SJCRH30 (cell line): ENCODE measurements at regions not wholly inside any gene's neighbourhood (a gene's known extent, or its start where the extent isn't known, plus 50 kb on each side); places are given as distances from the start of the nearest gene placed in this dataset.
A peak's percentile ranks its signal among the peaks of the same experiment; 100 is the strongest.

ENCODE experiments used
- DNase-seq, 2 experiments: peaks; one replicate each; pipeline ENCODE4 v3.0.0-alpha.2; 2015 to 2020
- H3K27ac ChIP-seq: fragments of 250-450 bp; sonication (Bioruptor Pico); 2 replicates; pipeline ENCODE4 v1.5.1; 2020; ENCODE audit warnings: mild to moderate bottlenecking, moderate library complexity
- H3K27me3 ChIP-seq: fragments of 250-450 bp; sonication (Bioruptor Pico); 2 replicates; pipeline ENCODE4 v1.5.1; 2020; ENCODE audit warnings: mild to moderate bottlenecking, moderate library complexity
- H3K36me3 ChIP-seq: fragments of 250-450 bp; sonication (Bioruptor Pico); 2 replicates; pipeline ENCODE4 v1.5.1; 2020; ENCODE audit warnings: mild to moderate bottlenecking, moderate library complexity
- H3K4me1 ChIP-seq: fragments of 250-450 bp; sonication (Bioruptor Pico); 2 replicates; pipeline ENCODE4 v1.5.1; 2020; ENCODE audit warnings: mild to moderate bottlenecking, moderate library complexity
- H3K4me3 ChIP-seq: fragments of 250-450 bp; sonication (Bioruptor Pico); 2 replicates; pipeline ENCODE4 v1.5.1; 2020; ENCODE audit warnings: mild to moderate bottlenecking, moderate library complexity
- H3K9me3 ChIP-seq: fragments of 250-450 bp; sonication (Bioruptor Pico); replicated peaks from 2 replicates; pipeline ENCODE4 v1.5.1; 2020; ENCODE audit warnings: mild to moderate bottlenecking, moderate library complexity

DNA sequence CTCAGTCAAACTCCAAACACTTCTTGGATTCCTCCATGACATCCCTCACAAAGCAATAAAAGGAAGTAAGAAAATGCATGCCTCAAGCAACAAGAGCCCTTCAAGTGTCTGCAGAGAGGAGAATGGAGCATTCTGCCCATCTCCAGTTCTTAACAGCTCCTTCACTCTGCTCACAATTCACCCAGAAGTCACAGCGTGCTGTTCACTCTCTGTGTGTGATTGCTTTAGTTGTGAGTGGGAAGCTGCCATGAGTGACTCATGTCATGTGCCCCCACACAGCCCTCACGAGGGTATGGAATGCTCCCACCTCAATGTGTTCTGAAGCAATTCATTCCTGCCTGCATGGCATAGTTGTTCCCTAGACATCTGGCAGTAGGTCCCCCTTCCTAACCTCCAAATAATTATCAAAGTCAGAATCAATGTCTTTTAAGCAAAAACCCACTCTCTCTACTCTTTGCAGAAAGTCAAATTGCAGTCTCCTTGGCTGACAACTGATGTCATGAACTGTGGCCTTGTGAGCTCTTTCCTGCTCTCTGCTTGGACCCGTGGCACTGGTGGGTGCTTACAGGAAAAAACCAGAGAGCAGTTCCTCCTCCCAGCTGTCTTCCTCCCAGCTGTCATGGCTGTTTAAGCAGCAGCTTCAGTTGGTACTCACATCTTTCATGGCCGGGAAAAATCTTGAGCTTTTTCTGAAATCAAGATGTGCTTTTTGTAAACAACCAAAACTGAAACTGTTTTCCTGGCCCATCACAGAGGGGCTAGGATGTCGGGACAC is 112.1 kb upstream of the SPON1 start:
- no peaks in the 10 kb centered on the region for H3K9me3 ChIP-seq
- no peaks in the 10 kb centered on the region for H3K27me3 ChIP-seq
- peaks cover 17% of the 10 kb centered on the region for H3K4me1 ChIP-seq
- no peaks in the 10 kb centered on the region for H3K36me3 ChIP-seq
- H3K4me3 ChIP-seq = 0 out of 2 replicates have a peak overlapping the region, but pooled peaks have one; percentile 9
- no peak overlapping the region; the same call in 1 of the 2 replicates for H3K27ac ChIP-seq
- peak; percentile 64 to 74 for DNase-seq

DNA sequence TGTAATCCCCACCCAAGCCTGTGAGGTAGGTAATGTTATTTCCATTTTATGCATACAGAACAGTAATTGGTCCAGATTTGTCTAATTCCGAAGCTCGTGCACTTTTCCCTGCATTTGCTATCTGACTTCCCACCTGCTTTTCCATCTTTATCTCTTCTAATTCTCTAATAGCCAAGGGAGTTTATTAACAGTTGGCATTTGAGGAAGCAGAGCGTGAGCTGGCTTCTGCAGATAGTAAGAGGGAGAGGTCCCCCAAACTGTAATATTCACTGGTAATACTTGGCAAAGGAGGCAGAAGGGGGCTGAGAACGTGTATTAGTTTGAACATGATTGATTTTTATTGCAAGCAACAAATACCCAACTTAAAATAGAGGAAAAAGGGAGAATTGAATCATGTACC is 110.8 kb upstream of the SPON1 start:
- Histone ChIP-seq H3K4me1 (peaks cover 17% of the 10 kb centered on the region), H3K36me3 (no peaks in the 10 kb centered on the region), H3K27me3 (no peaks in the 10 kb centered on the region), H3K27ac (no peak overlapping the region), H3K9me3 (no peaks in the 10 kb centered on the region), H3K4me3 (no peak overlapping the region)
- no peak for DNase-seq

DNA sequence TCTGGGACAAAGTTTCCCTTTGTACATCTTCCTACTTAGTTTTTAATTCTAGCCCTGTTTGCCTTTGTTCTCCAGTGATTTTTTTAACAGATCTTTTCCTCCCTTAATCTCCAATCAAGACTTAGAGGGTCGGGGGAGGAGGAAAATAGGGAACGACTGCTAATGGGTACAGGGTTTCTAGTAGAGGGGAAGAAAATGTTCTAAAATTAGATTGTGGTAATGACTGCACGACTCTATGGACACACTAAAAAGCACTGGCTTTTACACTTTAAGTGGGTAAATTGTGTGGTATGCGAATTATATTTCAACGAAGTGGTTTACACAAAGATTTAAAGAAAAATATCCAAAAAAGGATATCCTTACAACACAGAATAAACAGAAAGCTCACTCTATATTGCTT is 110.0 kb upstream of the SPON1 start:
- Histone ChIP-seq H3K36me3 (no peaks in the 10 kb centered on the region), H3K4me1 (peaks cover 17% of the 10 kb centered on the region), H3K27ac (no peak overlapping the region), H3K9me3 (no peaks in the 10 kb centered on the region), H3K27me3 (no peaks in the 10 kb centered on the region), H3K4me3 (no peak overlapping the region)
- no peak for DNase-seq

DNA sequence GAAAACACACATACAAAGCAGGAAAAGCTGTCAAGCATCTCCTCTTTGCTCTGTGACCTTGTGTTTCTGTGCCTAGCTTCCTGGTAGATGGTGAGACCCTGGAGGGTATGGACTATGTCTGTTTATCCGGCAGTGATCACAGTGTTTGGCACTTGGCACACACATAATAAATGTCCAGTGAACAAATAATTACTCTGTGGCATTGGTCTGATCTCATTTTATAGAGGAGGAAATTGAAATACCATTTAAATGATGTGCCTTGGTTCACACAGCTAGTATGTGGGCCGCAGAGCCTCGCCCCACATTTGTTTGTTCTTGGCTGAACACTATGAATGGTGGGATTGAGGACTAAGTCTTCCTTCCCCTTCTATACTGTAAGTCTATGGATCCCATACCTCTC is 104.7 kb upstream of the SPON1 start:
- H3K27me3 ChIP-seq = no peaks in the 10 kb centered on the region
- no peaks in the 10 kb centered on the region for H3K9me3 ChIP-seq
- DNase-seq = no peak
- no peaks in the 10 kb centered on the region for H3K4me1 ChIP-seq
- no peak overlapping the region for H3K27ac ChIP-seq
- H3K4me3 ChIP-seq = no peak overlapping the region
- no peaks in the 10 kb centered on the region for H3K36me3 ChIP-seq

DNA sequence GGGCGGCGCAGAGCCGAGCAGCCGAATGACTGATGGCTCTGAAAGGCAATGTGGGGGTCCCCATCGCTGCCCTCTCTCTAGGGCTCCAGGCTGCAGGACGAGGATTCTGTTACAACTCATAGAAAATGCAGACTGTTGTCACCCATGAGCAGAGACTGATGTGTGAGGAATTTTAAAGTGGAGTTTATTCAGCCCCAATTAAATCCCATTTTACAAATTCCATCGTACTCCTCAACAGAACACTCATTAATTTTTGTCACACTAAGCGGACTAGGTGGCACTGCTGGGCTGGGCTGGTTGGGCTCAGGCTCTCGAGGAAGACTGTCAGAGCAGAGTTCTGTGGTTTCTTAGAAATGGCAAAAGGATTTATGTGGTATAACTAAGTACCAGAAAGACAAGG is 102.6 kb upstream of the SPON1 start:
- H3K9me3 ChIP-seq = no peaks in the 10 kb centered on the region
- no peaks in the 10 kb centered on the region for H3K27me3 ChIP-seq
- DNase-seq = no peak
- no peak overlapping the region for H3K4me3 ChIP-seq
- no peak overlapping the region for H3K27ac ChIP-seq
- no peaks in the 10 kb centered on the region for H3K4me1 ChIP-seq
- H3K36me3 ChIP-seq = no peaks in the 10 kb centered on the region

DNA sequence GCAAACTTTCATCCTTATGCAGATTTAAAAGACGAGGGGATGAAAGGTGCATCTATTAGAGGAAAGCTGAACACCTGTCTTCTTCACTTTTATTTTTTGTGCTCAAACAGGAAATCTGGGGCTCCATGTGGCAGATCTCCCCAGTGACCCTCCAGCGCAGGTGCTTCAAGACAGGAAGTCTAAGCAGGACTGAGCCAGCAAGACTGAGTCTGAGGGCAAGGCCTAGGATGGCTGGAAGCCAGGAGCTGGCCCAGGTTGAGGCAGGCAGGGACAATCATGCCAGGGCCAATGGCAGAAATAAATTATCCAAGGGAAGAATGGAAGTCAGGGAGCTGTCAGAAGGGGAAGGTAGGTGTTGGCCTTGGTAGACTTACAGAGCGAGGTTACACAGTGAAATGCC is 101.1 kb upstream of the SPON1 start:
- Histone ChIP-seq H3K27me3 (no peaks in the 10 kb centered on the region), H3K36me3 (no peaks in the 10 kb centered on the region), H3K27ac (no peak overlapping the region), H3K4me3 (no peak overlapping the region), H3K9me3 (no peaks in the 10 kb centered on the region), H3K4me1 (no peaks in the 10 kb centered on the region)
- no peak for DNase-seq

DNA sequence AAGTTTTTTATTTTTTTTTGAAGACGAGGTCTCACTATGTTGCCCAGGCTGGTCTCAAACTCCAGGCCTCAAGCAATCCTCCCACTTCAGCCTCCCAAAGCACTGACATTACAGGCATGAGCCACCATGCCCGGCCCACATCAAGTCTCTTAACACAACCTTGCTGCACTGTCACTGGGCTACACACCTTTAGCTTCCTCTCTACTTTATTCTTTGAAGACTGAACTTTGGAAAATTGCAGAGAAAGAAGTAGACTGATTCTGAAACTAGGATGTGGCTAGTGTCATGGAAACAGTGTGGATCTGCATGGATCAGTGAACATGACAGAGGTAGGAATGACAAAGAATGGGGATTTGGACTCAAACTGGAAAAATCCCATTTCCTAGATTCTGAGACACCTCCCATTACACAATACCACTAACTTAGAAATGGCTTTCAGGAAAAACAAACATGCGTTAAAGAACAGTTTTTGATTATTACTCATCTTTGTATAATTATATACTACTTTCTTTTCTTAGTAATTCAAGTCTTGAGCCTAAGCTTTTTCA is 99.6 kb upstream of the SPON1 start:
- H3K4me3 ChIP-seq = no peak overlapping the region
- H3K36me3 ChIP-seq = no peaks in the 10 kb centered on the region
- H3K9me3 ChIP-seq = no peaks in the 10 kb centered on the region
- no peak for DNase-seq
- H3K27ac ChIP-seq = no peak overlapping the region
- H3K27me3 ChIP-seq = no peaks in the 10 kb centered on the region
- H3K4me1 ChIP-seq = no peaks in the 10 kb centered on the region

DNA sequence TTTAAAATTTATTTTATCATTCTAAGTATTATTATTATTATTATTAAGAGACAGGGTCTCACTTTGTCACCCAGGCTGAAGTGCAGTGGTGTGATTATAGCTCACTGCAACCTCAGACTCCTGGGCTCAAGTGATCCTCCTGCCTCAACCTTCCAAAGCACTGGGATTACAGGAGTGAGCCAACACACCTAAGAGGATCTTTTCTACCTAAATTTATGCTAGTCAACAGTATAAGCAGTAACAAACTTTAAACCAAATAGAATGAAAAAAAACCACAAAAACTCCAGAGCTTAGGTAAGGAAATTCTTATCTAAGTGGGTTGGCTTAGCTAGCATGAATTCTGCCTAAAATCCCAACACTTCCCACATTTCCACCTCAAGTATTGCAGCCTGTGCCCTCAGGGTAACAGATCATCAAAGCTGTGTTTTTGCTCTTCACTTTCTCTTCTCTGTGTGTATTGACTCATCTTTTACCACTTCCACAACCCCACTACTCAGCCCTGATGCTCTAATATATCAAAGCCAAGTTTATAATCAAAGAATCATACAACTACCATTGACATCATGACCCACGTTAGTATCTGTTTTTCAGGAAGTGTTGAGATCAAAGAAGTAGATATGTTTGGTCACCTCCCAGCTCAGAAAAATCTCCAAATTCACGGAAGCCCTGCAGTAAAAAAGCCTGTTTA is 93.7 kb upstream of the SPON1 start:
- Histone ChIP-seq H3K27ac (no peak overlapping the region), H3K4me1 (no peaks in the 10 kb centered on the region), H3K4me3 (no peak overlapping the region), H3K36me3 (no peaks in the 10 kb centered on the region), H3K27me3 (peaks cover 3% of the 10 kb centered on the region; the same call in 1 of the 2 replicates), H3K9me3 (no peaks in the 10 kb centered on the region)
- DNase-seq = no peak

DNA sequence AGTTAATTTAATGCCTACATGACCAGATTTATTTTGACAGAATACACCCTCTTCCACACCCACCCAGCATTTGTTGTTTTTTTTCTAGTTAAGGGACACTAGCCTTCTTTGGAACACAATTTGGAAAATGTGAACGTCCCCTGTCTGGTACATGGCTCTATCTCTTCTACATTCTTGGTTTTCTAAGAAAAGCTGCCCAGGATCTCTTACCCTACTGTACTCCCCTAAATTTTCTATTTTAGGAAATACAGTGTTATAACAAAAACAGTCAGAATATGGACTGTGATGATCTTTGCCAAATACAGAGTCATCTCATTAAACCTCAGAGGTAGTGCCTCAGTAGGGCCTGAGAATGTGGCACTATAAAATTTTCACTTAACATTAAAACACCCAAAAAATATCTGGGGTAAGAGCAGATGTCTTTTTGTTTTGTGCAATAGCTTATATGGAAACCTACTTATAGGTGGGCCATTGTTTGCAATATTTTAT is 93.1 kb upstream of the SPON1 start:
- no peak for DNase-seq
- no peaks in the 10 kb centered on the region for H3K9me3 ChIP-seq
- no peak overlapping the region for H3K27ac ChIP-seq
- H3K4me1 ChIP-seq = no peaks in the 10 kb centered on the region
- H3K27me3 ChIP-seq = peaks cover 3% of the 10 kb centered on the region; the same call in 1 of the 2 replicates
- no peaks in the 10 kb centered on the region for H3K36me3 ChIP-seq
- H3K4me3 ChIP-seq = no peak overlapping the region

DNA sequence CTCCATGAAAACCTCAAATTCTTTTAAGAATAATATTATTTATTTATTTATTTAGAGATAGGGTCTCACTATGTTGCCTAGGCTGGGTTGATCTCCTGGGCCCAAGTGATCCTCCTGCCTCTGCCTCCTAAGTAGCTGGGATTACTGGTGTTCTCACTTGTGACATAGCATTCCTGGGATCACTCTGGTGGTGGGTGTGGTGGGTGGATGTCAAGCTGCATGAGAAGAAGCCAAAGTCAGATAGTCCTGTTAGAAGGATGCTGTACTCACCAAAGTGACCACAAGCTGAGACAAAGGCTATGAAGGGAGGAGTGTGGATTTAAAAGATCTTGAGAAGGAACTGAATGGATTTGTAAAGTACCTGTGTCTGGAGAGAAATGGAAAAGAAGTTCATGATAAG is 87.9 kb upstream of the SPON1 start:
- Histone ChIP-seq H3K4me1 (no peaks in the 10 kb centered on the region), H3K4me3 (no peak overlapping the region), H3K27ac (no peak overlapping the region), H3K36me3 (no peaks in the 10 kb centered on the region), H3K9me3 (no peaks in the 10 kb centered on the region), H3K27me3 (peaks cover 3% of the 10 kb centered on the region; the same call in 1 of the 2 replicates)
- no peak for DNase-seq

DNA sequence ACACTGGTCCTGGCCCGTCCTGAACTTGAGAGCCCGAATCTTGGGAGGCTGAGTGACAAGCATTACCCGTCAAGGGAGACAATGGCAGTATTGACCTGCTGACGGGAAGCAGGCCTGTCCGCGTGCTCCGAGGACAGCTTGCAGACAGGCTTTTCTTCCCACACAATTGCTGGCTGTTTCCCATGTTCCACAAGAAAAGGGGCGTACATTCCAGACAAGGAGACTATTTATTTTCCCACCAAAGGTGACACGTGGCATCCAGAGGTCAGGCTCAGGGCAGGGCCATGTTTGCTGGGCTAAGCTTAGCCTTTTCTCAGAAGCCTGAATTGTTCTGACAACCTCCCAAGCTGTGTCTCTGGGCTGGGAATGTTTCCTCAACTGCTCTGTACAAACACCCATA is 86.9 kb upstream of the SPON1 start:
- Histone ChIP-seq H3K36me3 (no peaks in the 10 kb centered on the region), H3K9me3 (no peaks in the 10 kb centered on the region), H3K27ac (no peak overlapping the region), H3K4me3 (no peak overlapping the region), H3K4me1 (no peaks in the 10 kb centered on the region), H3K27me3 (peaks cover 3% of the 10 kb centered on the region; the same call in 1 of the 2 replicates)
- no peak for DNase-seq

DNA sequence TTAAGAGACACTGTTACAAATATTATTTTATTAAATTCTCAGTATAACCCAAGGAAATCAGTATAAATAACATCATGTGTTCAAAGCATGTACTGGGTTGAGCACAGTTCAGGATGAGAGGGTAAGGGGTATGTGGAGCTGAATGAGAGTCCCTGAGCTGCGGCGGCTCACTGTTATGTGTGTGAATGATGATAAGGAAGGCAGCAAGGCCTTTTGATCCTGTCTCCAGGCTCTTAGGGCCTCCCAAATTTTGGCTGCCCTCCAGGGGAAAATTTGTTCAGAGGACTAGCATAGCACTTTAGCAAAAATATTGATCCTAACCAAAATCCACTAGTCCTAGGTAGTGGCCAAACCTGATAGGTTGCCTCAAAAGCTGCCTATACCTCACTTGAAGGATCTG is 86.1 kb upstream of the SPON1 start:
- Histone ChIP-seq H3K9me3 (no peaks in the 10 kb centered on the region), H3K27me3 (no peaks in the 10 kb centered on the region; the same call in 1 of the 2 replicates), H3K4me1 (no peaks in the 10 kb centered on the region), H3K27ac (no peak overlapping the region), H3K36me3 (no peaks in the 10 kb centered on the region), H3K4me3 (no peak overlapping the region)
- no peak for DNase-seq

DNA sequence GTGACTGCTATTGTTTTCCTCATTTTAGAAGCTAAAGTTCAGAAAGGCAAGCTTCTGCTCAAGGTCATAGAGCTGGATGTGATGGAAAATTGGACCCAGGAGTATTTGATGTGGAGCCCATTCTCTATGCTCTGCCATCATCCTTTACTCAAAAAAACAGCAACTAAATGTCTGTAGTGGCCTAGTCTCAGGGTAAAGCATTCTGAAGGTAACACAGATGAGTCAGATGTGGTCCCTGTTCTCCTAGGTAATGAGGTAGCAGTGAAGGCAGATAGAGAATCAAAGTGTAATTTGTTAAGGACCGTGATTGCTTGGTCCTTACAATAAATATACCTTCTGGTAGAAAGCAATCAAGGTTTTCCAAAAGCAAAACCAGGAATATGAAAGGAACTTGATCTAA is 84.4 kb upstream of the SPON1 start:
- Histone ChIP-seq H3K27ac (no peak overlapping the region), H3K27me3 (no peaks in the 10 kb centered on the region), H3K36me3 (no peaks in the 10 kb centered on the region), H3K4me1 (no peaks in the 10 kb centered on the region), H3K4me3 (no peak overlapping the region), H3K9me3 (no peaks in the 10 kb centered on the region)
- no peak for DNase-seq

DNA sequence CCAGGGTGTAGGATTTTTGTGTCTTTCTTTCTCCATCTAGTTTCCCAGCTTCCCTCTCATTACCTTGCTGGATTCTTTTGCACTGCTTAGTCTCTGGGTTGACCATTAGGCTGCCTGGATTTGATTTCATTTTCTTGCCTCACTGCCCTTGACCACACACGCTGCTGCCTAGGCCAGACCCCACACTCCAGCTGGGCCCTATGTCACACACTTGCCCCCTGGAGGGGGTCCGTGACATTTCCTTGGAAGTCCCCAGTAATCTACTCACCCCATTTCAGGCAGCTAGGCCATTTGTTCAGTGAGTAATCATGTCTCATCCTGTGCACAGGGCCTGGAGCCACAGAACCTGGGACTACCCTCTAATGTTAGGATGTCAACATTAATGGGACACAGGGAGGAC is 81.9 kb upstream of the SPON1 start:
- no peaks in the 10 kb centered on the region for H3K36me3 ChIP-seq
- H3K4me1 ChIP-seq = no peaks in the 10 kb centered on the region
- H3K9me3 ChIP-seq = no peaks in the 10 kb centered on the region
- no peak overlapping the region for H3K27ac ChIP-seq
- H3K27me3 ChIP-seq = no peaks in the 10 kb centered on the region
- DNase-seq = no peak
- H3K4me3 ChIP-seq = no peak overlapping the region

DNA sequence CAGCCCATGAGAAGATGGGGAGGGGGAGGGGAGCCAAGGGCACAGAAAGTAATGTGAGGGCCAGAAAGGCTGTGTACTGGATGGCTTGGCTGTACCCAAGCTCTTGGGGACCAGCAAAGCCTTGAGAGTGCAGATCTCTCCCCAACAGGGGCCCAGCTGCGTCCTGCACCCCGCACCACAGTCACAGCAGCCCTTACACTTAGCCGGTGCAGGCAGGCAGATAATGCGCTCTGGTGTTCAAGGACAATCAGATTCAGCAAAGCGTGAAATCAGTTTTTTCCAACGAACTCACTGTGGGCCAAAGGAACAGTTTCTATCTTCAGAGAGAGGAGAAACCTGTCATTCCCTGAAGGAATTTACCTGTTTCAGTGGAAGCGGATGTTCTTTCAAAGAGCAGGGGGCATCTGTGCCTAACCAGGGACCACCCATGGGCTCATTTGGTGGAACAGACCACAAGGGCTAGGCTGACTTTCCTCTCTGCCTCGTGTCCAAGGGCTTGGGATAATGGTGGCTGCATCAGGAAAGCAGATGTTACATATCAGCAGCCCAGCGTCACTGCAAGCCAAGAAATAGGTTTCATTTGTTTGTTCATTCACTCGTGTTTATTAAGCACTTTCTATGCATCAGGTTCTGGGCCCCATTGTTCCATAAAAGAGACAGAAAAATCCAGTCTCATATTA is 81.2 kb upstream of the SPON1 start:
- no peak overlapping the region for H3K4me3 ChIP-seq
- H3K27me3 ChIP-seq = no peaks in the 10 kb centered on the region
- H3K36me3 ChIP-seq = no peaks in the 10 kb centered on the region
- no peak overlapping the region for H3K27ac ChIP-seq
- no peaks in the 10 kb centered on the region for H3K9me3 ChIP-seq
- DNase-seq = peak in 1 of 2 experiments; percentile 18
- no peaks in the 10 kb centered on the region for H3K4me1 ChIP-seq
